Gastrocnemius medialis (tissue), 4 donors: ENCODE measurements at regions not wholly inside any gene's neighbourhood (a gene's known extent, or its start where the extent isn't known, plus 50 kb on each side); places are given as distances from the start of the nearest gene placed in this dataset.

Source experiments
- POLR2A ChIP-seq, 2 donors: fragments of 450-650 bp; IDR thresholded peaks; one replicate each; pipeline ENCODE4 v1.6.1; 2017; ENCODE audit warnings: antibody characterized with exemption in 2 of 2, mild to moderate bottlenecking in 2 of 2, moderate library complexity in 2 of 2
- TF ChIP-seq, protein P1 (sequence below), 5 experiments: fragments of 450-650 bp in 3 of 5; fragments of 200-600 bp in 2 of 5; sonication (generic) in 2 of 5; IDR thresholded peaks in 4 of 5; conservative IDR thresholded peaks in 1 of 5; 1 replicate in 4 of 5; 2 replicates in 1 of 5; pipeline ENCODE4 v1.5.1; 2016 to 2019; ENCODE audit warnings: antibody characterized with exemption in 5 of 5, mild to moderate bottlenecking in 3 of 5, moderate library complexity in 3 of 5

DNA sequence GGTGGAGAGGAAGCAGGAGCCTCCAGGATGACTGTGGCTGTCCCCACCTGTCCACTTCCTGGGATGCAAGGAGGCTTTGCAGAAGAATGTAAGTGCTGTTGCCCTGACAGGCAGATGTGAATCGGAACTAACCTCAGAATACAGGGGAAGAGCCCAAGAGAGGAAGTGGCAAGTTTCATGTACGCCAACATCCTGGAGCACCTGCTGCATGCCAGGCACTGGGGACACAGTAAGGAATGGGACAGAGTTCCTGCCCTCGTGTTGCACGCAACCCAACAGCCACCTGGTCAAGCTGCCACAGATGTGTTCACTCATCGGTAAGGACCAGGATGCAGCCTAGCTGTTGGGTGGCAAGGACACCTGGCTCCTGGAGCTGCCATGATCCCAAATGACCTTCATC is 98.6 kb upstream of the RPL38 start:
- TF ChIP-seq, protein P1, sequence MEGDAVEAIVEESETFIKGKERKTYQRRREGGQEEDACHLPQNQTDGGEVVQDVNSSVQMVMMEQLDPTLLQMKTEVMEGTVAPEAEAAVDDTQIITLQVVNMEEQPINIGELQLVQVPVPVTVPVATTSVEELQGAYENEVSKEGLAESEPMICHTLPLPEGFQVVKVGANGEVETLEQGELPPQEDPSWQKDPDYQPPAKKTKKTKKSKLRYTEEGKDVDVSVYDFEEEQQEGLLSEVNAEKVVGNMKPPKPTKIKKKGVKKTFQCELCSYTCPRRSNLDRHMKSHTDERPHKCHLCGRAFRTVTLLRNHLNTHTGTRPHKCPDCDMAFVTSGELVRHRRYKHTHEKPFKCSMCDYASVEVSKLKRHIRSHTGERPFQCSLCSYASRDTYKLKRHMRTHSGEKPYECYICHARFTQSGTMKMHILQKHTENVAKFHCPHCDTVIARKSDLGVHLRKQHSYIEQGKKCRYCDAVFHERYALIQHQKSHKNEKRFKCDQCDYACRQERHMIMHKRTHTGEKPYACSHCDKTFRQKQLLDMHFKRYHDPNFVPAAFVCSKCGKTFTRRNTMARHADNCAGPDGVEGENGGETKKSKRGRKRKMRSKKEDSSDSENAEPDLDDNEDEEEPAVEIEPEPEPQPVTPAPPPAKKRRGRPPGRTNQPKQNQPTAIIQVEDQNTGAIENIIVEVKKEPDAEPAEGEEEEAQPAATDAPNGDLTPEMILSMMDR (IDR thresholded peaks at IDR 0.05 in 4 of 5, conservative IDR thresholded peaks at IDR 0.05 in 1 of 5), result no peak
- no peak for TF ChIP-seq POLR2A (IDR thresholded peaks at IDR 0.05)
